ENCODE measurements at regions not wholly inside any gene's neighbourhood (a gene's known extent, or its start where the extent isn't known, plus 50 kb on each side); places are given as distances from the start of the nearest gene placed in this dataset.

GRCh38 chr6:165818200-165818599 is 155.2 kb upstream of the PDE10A start:
- ATAC-seq (ENCODE audit: low FRiP score) (no peak), DNase-seq (ENCODE audit: low spot score) (no peak)
- TF ChIP-seq CTCF (IDR thresholded peaks at IDR 0.05): no peak

GRCh38 chr6:165817771-165818170 is 154.7 kb upstream of the PDE10A start:
- TF ChIP-seq CTCF (IDR thresholded peaks at IDR 0.05): no peak
- no peak for ATAC-seq (ENCODE audit: low FRiP score)

GRCh38 chr6:165817148-165817547 is 154.1 kb upstream of the PDE10A start:
- no peak for ATAC-seq (ENCODE audit: low FRiP score)
- no peak for TF ChIP-seq CTCF (IDR thresholded peaks at IDR 0.05)
- DNase-seq (ENCODE audit: low spot score): no peak

More at GRCh38 chr6:165817771-165818170, 154.7 kb upstream of the PDE10A start:
- DNase-seq (ENCODE audit: low spot score): no peak

GRCh38 chr6:165814679-165815078 is 151.6 kb upstream of the PDE10A start:
- ATAC-seq (ENCODE audit: low FRiP score) (no peak), DNase-seq (ENCODE audit: low spot score) (no peak)
- TF ChIP-seq CTCF (IDR thresholded peaks at IDR 0.05): no peak

- TF ChIP-seq CTCF (IDR thresholded peaks at IDR 0.05): no peak
- no peak for DNase-seq (ENCODE audit: low spot score)
- no peak for ATAC-seq (ENCODE audit: low FRiP score)
These were observed 148.5 kb upstream of the PDE10A start for GRCh38 chr6:165811512-165811911.

- DNase-seq (ENCODE audit: low spot score) (no peak), ATAC-seq (ENCODE audit: low FRiP score) (no peak)
- no peak for TF ChIP-seq CTCF (IDR thresholded peaks at IDR 0.05)
These were observed 145.0 kb upstream of the PDE10A start for GRCh38 chr6:165808021-165808420.

GRCh38 chr6:165807249-165807960 is 144.4 kb upstream of the PDE10A start:
- TF ChIP-seq CTCF (IDR thresholded peaks at IDR 0.05): no peak
- no peak for DNase-seq (ENCODE audit: low spot score)
- ATAC-seq (ENCODE audit: low FRiP score): no peak

All from omental fat pad (tissue), 3 donors.